ENCODE measurements at regions not wholly inside any gene's neighbourhood (a gene's known extent, or its start where the extent isn't known, plus 50 kb on each side); places are given as distances from the start of the nearest gene placed in this dataset.

- TF ChIP-seq ELF4 (IDR thresholded peaks at IDR 0.05) (no peak), NFRKB (IDR thresholded peaks at IDR 0.05) (no peak), FOXA1 (IDR thresholded peaks at IDR 0.05) (no peak), FOXM1 (IDR thresholded peaks at IDR 0.05; ENCODE audit: borderline replicate concordance) (no peak), BHLHE40 (IDR thresholded peaks at IDR 0.05; ENCODE audit: borderline replicate concordance) (no peak), SP1 (IDR thresholded peaks at IDR 0.05) (no peak), FOXK2 (IDR thresholded peaks at IDR 0.05) (no peak), SUZ12 (IDR thresholded peaks at IDR 0.05) (no peak), TARDBP (IDR thresholded peaks at IDR 0.05) (no peak), ZNF384 (IDR thresholded peaks at IDR 0.05) (no peak), L3MBTL2 (conservative IDR thresholded peaks at IDR 0.05) (no peak), LEF1 (IDR thresholded peaks at IDR 0.05; ENCODE audit: borderline replicate concordance) (no peak), HDGF (IDR thresholded peaks at IDR 0.05; ENCODE audit: borderline replicate concordance) (no peak)
These were observed 1315.4 kb downstream of the SLITRK1 start for GRCh38 chr13:82566864-82567263.
